ENCODE measurements at regions not wholly inside any gene's neighbourhood (a gene's known extent, or its start where the extent isn't known, plus 50 kb on each side); places are given as distances from the start of the nearest gene placed in this dataset.
"Not testable (repeated sequence)": the region's sequence is repeated elsewhere in the genome, so short reads cannot be mapped to it uniquely, and the experiment has no call there.

GRCh38 chr2:198611201-198611600 lies 806.8 kb downstream of the PLCL1 start:
- H3K36me3 Mint-ChIP-seq, result no peaks in the 10 kb centered on the region
- no peak for ATAC-seq
- H3K9me3 Mint-ChIP-seq (ENCODE audit: low read depth), result no peaks in the 10 kb centered on the region
- no peak for DNase-seq
- CTCF ChIA-PET, result no interaction called here
- no peak overlapping the region for H3K27ac Mint-ChIP-seq
- no peaks in the 10 kb centered on the region for H3K27me3 Mint-ChIP-seq
- no peaks in the 10 kb centered on the region for H3K4me1 Mint-ChIP-seq
- H3K4me3 Mint-ChIP-seq, result no peak overlapping the region

GRCh38 chr2:198604599-198604998 lies 800.2 kb downstream of the PLCL1 start:
- no peak overlapping the region for H3K4me3 Mint-ChIP-seq
- no peak for ATAC-seq
- no peaks in the 10 kb centered on the region for H3K4me1 Mint-ChIP-seq
- H3K27ac Mint-ChIP-seq, result no peak overlapping the region
- H3K27me3 Mint-ChIP-seq, result no peaks in the 10 kb centered on the region
- CTCF ChIA-PET, result no interaction called here
- peaks cover 2% of the 10 kb centered on the region for H3K9me3 Mint-ChIP-seq (ENCODE audit: low read depth)
- H3K36me3 Mint-ChIP-seq, result no peaks in the 10 kb centered on the region
- no peak for DNase-seq

GRCh38 chr2:198602986-198603385 lies 798.6 kb downstream of the PLCL1 start:
- H3K4me3 Mint-ChIP-seq; DNase-seq; H3K36me3 Mint-ChIP-seq; H3K9me3 Mint-ChIP-seq (ENCODE audit: low read depth); H3K27me3 Mint-ChIP-seq; CTCF ChIA-PET; H3K27ac Mint-ChIP-seq; ATAC-seq; H3K4me1 Mint-ChIP-seq: not testable (repeated sequence)

- H3K9me3 Mint-ChIP-seq (ENCODE audit: low read depth), result no peaks in the 10 kb centered on the region
- H3K36me3 Mint-ChIP-seq, result no peaks in the 10 kb centered on the region
- H3K27ac Mint-ChIP-seq, result no peak overlapping the region
- H3K4me1 Mint-ChIP-seq, result no peaks in the 10 kb centered on the region
- CTCF ChIA-PET, result no interaction called here
- no peaks in the 10 kb centered on the region for H3K27me3 Mint-ChIP-seq
- no peak for ATAC-seq
- H3K4me3 Mint-ChIP-seq, result no peak overlapping the region
- no peak for DNase-seq
Measured at GRCh38 chr2:198597648-198598047, 793.3 kb downstream of the PLCL1 start.

GRCh38 chr2:198596985-198597384 lies 792.6 kb downstream of the PLCL1 start:
- ATAC-seq, result no peak
- no peaks in the 10 kb centered on the region for H3K4me1 Mint-ChIP-seq
- H3K27me3 Mint-ChIP-seq, result no peaks in the 10 kb centered on the region
- no peak overlapping the region for H3K4me3 Mint-ChIP-seq
- no peaks in the 10 kb centered on the region for H3K36me3 Mint-ChIP-seq
- CTCF ChIA-PET, result no interaction called here
- no peak for DNase-seq
- no peaks in the 10 kb centered on the region for H3K9me3 Mint-ChIP-seq (ENCODE audit: low read depth)
- H3K27ac Mint-ChIP-seq, result no peak overlapping the region

GRCh38 chr2:198595721-198596120 lies 791.3 kb downstream of the PLCL1 start:
- CTCF ChIA-PET, result no interaction called here
- H3K9me3 Mint-ChIP-seq (ENCODE audit: low read depth), result no peaks in the 10 kb centered on the region
- H3K27ac Mint-ChIP-seq, result no peak overlapping the region
- no peak overlapping the region for H3K4me3 Mint-ChIP-seq
- ATAC-seq (no peak), DNase-seq (no peak)
- no peaks in the 10 kb centered on the region for H3K27me3 Mint-ChIP-seq
- H3K36me3 Mint-ChIP-seq, result no peaks in the 10 kb centered on the region
- H3K4me1 Mint-ChIP-seq, result no peaks in the 10 kb centered on the region

GRCh38 chr2:198591586-198591985 lies 787.2 kb downstream of the PLCL1 start:
- ATAC-seq (no peak), DNase-seq (no peak)
- H3K27me3 Mint-ChIP-seq, result no peaks in the 10 kb centered on the region
- H3K4me3 Mint-ChIP-seq, result no peak overlapping the region
- CTCF ChIA-PET, result no interaction called here
- no peaks in the 10 kb centered on the region for H3K36me3 Mint-ChIP-seq
- no peaks in the 10 kb centered on the region for H3K9me3 Mint-ChIP-seq (ENCODE audit: low read depth)
- H3K27ac Mint-ChIP-seq, result no peak overlapping the region
- H3K4me1 Mint-ChIP-seq, result no peaks in the 10 kb centered on the region

- DNase-seq, result no peak
- H3K4me3 Mint-ChIP-seq, result no peak overlapping the region
- ATAC-seq, result no peak
- H3K4me1 Mint-ChIP-seq, result no peaks in the 10 kb centered on the region
- no peaks in the 10 kb centered on the region for H3K9me3 Mint-ChIP-seq (ENCODE audit: low read depth)
- no peak overlapping the region for H3K27ac Mint-ChIP-seq
- H3K36me3 Mint-ChIP-seq, result no peaks in the 10 kb centered on the region
- CTCF ChIA-PET, result no interaction called here
- H3K27me3 Mint-ChIP-seq, result no peaks in the 10 kb centered on the region
Measured at GRCh38 chr2:198587741-198588140, 783.3 kb downstream of the PLCL1 start.

- no peak for ATAC-seq
- H3K9me3 Mint-ChIP-seq (ENCODE audit: low read depth), result no peaks in the 10 kb centered on the region
- H3K4me3 Mint-ChIP-seq, result no peak overlapping the region
Measured at GRCh38 chr2:198587240-198587639, 782.8 kb downstream of the PLCL1 start.

GRCh38 chr2:198571393-198571792 lies 767.0 kb downstream of the PLCL1 start:
- Mint-ChIP-seq H3K4me1 (no peaks in the 10 kb centered on the region), H3K9me3 (ENCODE audit: low read depth) (no peaks in the 10 kb centered on the region), H3K4me3 (no peak overlapping the region), H3K36me3 (no peaks in the 10 kb centered on the region), H3K27ac (no peak overlapping the region), H3K27me3 (no peaks in the 10 kb centered on the region)
- CTCF ChIA-PET, result no interaction called here
- no peak for ATAC-seq
- DNase-seq, result no peak

More at GRCh38 chr2:198587240-198587639, 782.8 kb downstream of the PLCL1 start:
- CTCF ChIA-PET, result no interaction called here
- no peaks in the 10 kb centered on the region for H3K4me1 Mint-ChIP-seq
- H3K36me3 Mint-ChIP-seq, result no peaks in the 10 kb centered on the region
- no peaks in the 10 kb centered on the region for H3K27me3 Mint-ChIP-seq
- no peak for DNase-seq
- no peak overlapping the region for H3K27ac Mint-ChIP-seq

- CTCF ChIA-PET, result no interaction called here
- H3K9me3 Mint-ChIP-seq (ENCODE audit: low read depth), result peaks cover 4% of the 10 kb centered on the region
- no peak overlapping the region for H3K27ac Mint-ChIP-seq
- DNase-seq (no peak), ATAC-seq (no peak)
- H3K36me3 Mint-ChIP-seq, result no peaks in the 10 kb centered on the region
- no peaks in the 10 kb centered on the region for H3K27me3 Mint-ChIP-seq
- no peak overlapping the region for H3K4me3 Mint-ChIP-seq
- H3K4me1 Mint-ChIP-seq, result no peaks in the 10 kb centered on the region
Measured at GRCh38 chr2:198558176-198558575, 753.8 kb downstream of the PLCL1 start.

- DNase-seq (no peak), ATAC-seq (no peak)
- Mint-ChIP-seq H3K9me3 (ENCODE audit: low read depth) (no peaks in the 10 kb centered on the region), H3K36me3 (no peaks in the 10 kb centered on the region), H3K4me3 (no peak overlapping the region), H3K27me3 (no peaks in the 10 kb centered on the region), H3K27ac (no peak overlapping the region), H3K4me1 (no peaks in the 10 kb centered on the region)
- CTCF ChIA-PET, result no interaction called here
Measured at GRCh38 chr2:198546122-198546521, 741.7 kb downstream of the PLCL1 start.

- no peak for ATAC-seq
- no peak overlapping the region for H3K27ac Mint-ChIP-seq
Measured at GRCh38 chr2:198545411-198545810, 741.0 kb downstream of the PLCL1 start.

GRCh38 chr2:198544461-198544860 lies 740.1 kb downstream of the PLCL1 start:
- H3K4me3 Mint-ChIP-seq, result no peak overlapping the region
- H3K36me3 Mint-ChIP-seq, result no peaks in the 10 kb centered on the region
- ATAC-seq (no peak), DNase-seq (no peak)
- CTCF ChIA-PET, result no interaction called here
- no peaks in the 10 kb centered on the region for H3K27me3 Mint-ChIP-seq
- H3K27ac Mint-ChIP-seq, result no peak overlapping the region
- no peaks in the 10 kb centered on the region for H3K9me3 Mint-ChIP-seq (ENCODE audit: low read depth)
- H3K4me1 Mint-ChIP-seq, result no peaks in the 10 kb centered on the region

More at GRCh38 chr2:198545411-198545810, 741.0 kb downstream of the PLCL1 start:
- Mint-ChIP-seq H3K4me3 (no peak overlapping the region), H3K36me3 (no peaks in the 10 kb centered on the region), H3K9me3 (ENCODE audit: low read depth) (no peaks in the 10 kb centered on the region), H3K27me3 (no peaks in the 10 kb centered on the region), H3K4me1 (no peaks in the 10 kb centered on the region)
- DNase-seq, result no peak
- CTCF ChIA-PET, result no interaction called here

- Mint-ChIP-seq H3K27me3 (no peaks in the 10 kb centered on the region), H3K4me3 (no peak overlapping the region), H3K4me1 (no peaks in the 10 kb centered on the region), H3K36me3 (no peaks in the 10 kb centered on the region), H3K27ac (no peak overlapping the region), H3K9me3 (ENCODE audit: low read depth) (no peaks in the 10 kb centered on the region)
- CTCF ChIA-PET, result no interaction called here
- DNase-seq (no peak), ATAC-seq (no peak)
Measured at GRCh38 chr2:198534756-198535155, 730.4 kb downstream of the PLCL1 start.
